ENCODE measurements at regions not wholly inside any gene's neighbourhood (a gene's known extent, or its start where the extent isn't known, plus 50 kb on each side); places are given as distances from the start of the nearest gene placed in this dataset.

GRCh38 chr2:75253526-75253925 is 54.2 kb upstream of the TACR1 start:
- no peak for DNase-seq
- no peaks in the 10 kb centered on the region for H3K27me3 ChIP-seq
- H3K4me1 ChIP-seq (replicated peaks in 1 of 2), result no peaks in the 10 kb centered on the region
- TF ChIP-seq POLR2A (IDR thresholded peaks at IDR 0.05) (no peak), CTCF (IDR thresholded peaks at IDR 0.05) (no peak)
- H3K27ac ChIP-seq, result no peak overlapping the region
- peaks cover 0 to 11% (median 0%) of the 10 kb centered on the region in 3 donors for H3K9me3 ChIP-seq (replicated peaks in 1 of 3)
- intact Hi-C loops (cut with DNase I), result no loop called here
- no peaks in the 10 kb centered on the region for H3K36me3 ChIP-seq (replicated peaks in 1 of 2)
- no peak overlapping the region for H3K4me3 ChIP-seq

DNA sequence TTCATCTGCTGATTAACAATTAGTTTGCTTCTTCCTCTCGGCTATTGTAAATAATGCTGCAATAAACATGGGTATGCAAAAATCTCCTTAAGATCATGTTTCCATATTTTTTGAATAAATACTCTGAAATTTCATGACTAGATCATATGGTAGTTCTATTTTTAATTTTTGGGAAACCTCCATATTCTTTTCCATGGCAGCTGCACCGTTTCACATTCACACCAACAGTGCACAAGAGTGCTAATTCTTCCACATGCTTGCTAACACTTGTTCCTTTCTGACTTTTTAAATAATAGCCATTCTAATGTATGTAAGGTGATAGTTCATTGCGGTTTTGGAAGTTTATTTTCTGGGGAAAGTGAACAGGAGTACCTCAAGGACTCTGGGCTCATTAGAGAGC is 52.6 kb upstream of the TACR1 start:
- peaks cover 0 to 5% (median 0%) of the 10 kb centered on the region in 3 donors for H3K9me3 ChIP-seq (replicated peaks in 1 of 3)
- TF ChIP-seq POLR2A (IDR thresholded peaks at IDR 0.05) (no peak), CTCF (IDR thresholded peaks at IDR 0.05) (no peak)
- H3K27ac ChIP-seq, result no peak overlapping the region
- no peaks in the 10 kb centered on the region for H3K27me3 ChIP-seq
- H3K4me3 ChIP-seq, result no peak overlapping the region
- H3K36me3 ChIP-seq (replicated peaks in 1 of 2), result no peaks in the 10 kb centered on the region
- 69 to 83% (median 77%) methylated on average over 3 of the region's 3 CpGs for WGBS, 4 donors
- intact Hi-C loops (cut with DNase I), result no loop called here
- DNase-seq, result no peak
- H3K4me1 ChIP-seq (replicated peaks in 1 of 2), result no peaks in the 10 kb centered on the region
